ENCODE measurements at regions not wholly inside any gene's neighbourhood (a gene's known extent, or its start where the extent isn't known, plus 50 kb on each side); places are given as distances from the start of the nearest gene placed in this dataset.

DNA sequence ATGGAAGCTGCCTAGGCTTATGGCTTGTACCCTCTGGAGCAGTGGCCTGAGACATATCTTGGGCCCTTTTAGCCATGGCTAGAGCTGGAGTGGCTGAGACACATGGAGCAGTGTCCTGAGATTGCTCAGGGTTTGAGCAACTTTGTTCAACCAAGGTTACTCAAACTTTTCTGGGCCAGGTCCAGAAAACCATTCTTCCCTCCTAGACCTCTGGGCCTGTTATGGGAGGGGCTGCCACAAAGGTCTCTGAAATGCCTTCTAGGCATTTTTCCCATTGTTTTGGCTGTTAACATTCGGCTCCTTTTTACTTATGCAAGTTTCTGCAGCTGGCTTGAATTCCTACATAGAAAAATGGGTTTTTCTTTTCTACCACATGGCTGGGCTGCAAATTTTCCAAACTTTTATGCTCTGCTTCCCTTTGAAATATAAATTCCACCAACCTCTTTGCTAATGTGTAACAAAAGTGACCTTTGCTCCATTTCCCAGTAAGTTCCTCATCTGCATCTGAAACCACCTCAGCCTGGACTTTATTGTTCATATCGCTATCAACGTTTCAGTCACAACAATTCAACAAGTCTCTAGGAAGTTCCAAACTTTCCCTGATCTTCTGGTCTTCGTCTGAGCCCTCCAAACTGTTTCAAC, 84.9 kb upstream of the MAP4K3 start:
- H3K36me3 ChIP-seq: no peaks in the 10 kb centered on the region
- no peak for TF ChIP-seq POLR2A (IDR thresholded peaks at IDR 0.05)
- TF ChIP-seq, protein P1, sequence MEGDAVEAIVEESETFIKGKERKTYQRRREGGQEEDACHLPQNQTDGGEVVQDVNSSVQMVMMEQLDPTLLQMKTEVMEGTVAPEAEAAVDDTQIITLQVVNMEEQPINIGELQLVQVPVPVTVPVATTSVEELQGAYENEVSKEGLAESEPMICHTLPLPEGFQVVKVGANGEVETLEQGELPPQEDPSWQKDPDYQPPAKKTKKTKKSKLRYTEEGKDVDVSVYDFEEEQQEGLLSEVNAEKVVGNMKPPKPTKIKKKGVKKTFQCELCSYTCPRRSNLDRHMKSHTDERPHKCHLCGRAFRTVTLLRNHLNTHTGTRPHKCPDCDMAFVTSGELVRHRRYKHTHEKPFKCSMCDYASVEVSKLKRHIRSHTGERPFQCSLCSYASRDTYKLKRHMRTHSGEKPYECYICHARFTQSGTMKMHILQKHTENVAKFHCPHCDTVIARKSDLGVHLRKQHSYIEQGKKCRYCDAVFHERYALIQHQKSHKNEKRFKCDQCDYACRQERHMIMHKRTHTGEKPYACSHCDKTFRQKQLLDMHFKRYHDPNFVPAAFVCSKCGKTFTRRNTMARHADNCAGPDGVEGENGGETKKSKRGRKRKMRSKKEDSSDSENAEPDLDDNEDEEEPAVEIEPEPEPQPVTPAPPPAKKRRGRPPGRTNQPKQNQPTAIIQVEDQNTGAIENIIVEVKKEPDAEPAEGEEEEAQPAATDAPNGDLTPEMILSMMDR (IDR thresholded peaks at IDR 0.05): no peak
- intact Hi-C loops (cut with DNase I; ENCODE audit: low total_unique reads): no loop called here
- H3K9me3 ChIP-seq: no peaks in the 10 kb centered on the region
- no peak overlapping the region for H3K4me3 ChIP-seq
- no peaks in the 10 kb centered on the region for H3K27me3 ChIP-seq
- no peak overlapping the region for H3K27ac ChIP-seq
- no peak for DNase-seq
- peaks cover 0 to 4% of the 10 kb centered on the region in 2 donors for H3K4me1 ChIP-seq

DNA sequence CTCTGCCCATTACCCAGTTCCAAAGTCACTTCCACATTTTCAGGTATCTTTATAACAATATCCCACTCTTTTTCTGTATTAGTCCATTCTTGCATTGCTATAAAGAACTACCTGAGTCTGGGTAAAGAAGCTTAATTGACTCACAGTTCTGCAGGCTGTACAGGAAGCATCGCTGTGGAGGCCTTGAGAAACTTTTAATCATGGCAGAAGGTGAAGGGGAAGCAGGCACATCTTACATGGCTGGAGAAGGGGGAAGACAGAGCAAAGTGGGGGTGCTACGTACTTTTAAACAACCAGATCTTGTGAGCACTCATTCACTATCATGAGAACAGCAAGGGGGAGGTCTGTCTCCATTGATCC, 85.4 kb upstream of the MAP4K3 start:
- intact Hi-C loops (cut with DNase I; ENCODE audit: low total_unique reads): no loop called here
- no peak overlapping the region for H3K27ac ChIP-seq

DNA sequence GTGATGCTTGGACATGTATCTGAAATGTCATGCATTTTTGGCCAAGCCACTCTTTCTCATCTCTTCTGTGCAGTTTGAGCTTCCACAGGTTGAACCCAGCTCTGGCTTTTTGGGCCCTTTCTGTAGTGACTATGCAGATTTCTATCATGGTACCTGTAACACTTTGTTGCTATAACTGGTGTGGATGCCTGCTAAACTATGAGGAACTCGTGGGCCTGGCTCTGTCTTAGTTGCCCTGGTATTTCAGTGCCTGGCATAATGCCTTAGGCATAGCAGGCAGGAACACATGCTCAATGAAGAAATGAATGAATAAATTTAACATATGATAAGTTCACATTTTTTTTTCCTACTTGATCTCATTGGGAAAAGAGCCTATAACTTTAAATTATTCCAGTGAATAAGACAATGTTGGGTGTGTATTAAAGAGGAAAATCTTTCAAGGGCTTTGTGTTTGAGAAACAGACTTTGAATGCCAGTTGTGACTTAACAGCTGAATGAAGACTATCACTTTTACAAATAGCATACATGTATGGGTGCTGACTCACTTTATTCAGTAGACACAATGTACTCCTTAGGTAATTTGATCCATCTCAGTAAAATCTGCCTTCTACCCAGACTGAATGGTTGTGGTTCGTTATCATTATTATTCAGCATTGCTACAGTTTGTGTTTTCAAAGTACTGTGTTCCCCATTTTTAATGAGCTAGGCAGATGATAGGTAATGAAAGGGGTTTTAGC, 86.4 kb upstream of the MAP4K3 start:
- intact Hi-C loops (cut with DNase I; ENCODE audit: low total_unique reads): no loop called here
- no peak for TF ChIP-seq POLR2A (IDR thresholded peaks at IDR 0.05)
- TF ChIP-seq, protein P1 (IDR thresholded peaks at IDR 0.05): no peak
- no peak overlapping the region for H3K27ac ChIP-seq
- DNase-seq: no peak
- no peaks in the 10 kb centered on the region for H3K27me3 ChIP-seq
- no peak overlapping the region for H3K4me3 ChIP-seq
- no peaks in the 10 kb centered on the region for H3K36me3 ChIP-seq
- no peaks in the 10 kb centered on the region for H3K9me3 ChIP-seq
- H3K4me1 ChIP-seq: no peaks in the 10 kb centered on the region

More for the DNA sequence above, 85.4 kb upstream of the MAP4K3 start:
- TF ChIP-seq POLR2A (IDR thresholded peaks at IDR 0.05): no peak
- TF ChIP-seq, protein P1 (IDR thresholded peaks at IDR 0.05): no peak
- peaks cover 0 to under 1% of the 10 kb centered on the region in 2 donors for H3K4me1 ChIP-seq
- no peaks in the 10 kb centered on the region for H3K9me3 ChIP-seq
- H3K4me3 ChIP-seq: no peak overlapping the region
- no peaks in the 10 kb centered on the region for H3K36me3 ChIP-seq
- no peaks in the 10 kb centered on the region for H3K27me3 ChIP-seq
- DNase-seq: no peak

DNA sequence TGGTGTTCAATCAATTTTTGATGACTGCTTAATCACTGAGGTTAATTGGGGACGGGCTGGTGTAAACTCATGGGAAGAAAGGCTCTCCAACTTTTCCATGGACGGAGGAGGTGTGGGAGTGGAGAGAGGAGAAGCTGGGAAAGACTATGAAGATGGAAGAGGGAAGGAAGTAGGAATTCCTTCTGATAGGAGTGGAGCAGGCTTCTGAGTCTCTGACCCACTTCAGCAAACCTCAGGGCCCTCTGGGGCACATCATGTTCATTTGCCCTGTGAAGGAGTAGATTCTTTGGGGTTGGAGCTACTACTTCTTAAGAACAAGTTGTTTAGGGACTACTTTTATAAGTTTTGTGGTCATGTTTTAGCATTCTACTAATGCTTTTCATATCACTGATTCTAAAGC, 87.0 kb upstream of the MAP4K3 start:
- Histone ChIP-seq H3K36me3 (no peaks in the 10 kb centered on the region), H3K9me3 (no peaks in the 10 kb centered on the region), H3K4me1 (no peaks in the 10 kb centered on the region), H3K27me3 (no peaks in the 10 kb centered on the region), H3K27ac (no peak overlapping the region), H3K4me3 (no peak overlapping the region)
- intact Hi-C loops (cut with DNase I; ENCODE audit: low total_unique reads): no loop called here
- TF ChIP-seq, protein P1 (IDR thresholded peaks at IDR 0.05): no peak
- TF ChIP-seq POLR2A (IDR thresholded peaks at IDR 0.05): no peak
- DNase-seq: no peak

Data from uterus (tissue), 3 donors.